HG02623 (cell line): ENCODE measurements at regions not wholly inside any gene's neighbourhood (a gene's known extent, or its start where the extent isn't known, plus 50 kb on each side); places are given as distances from the start of the nearest gene placed in this dataset.

Experiments
- ATAC-seq: cut with Tn5 transposase; IDR thresholded peaks from one replicate; pipeline ENCODE4 v1.9.1; 2021; ENCODE audit warnings: moderate library complexity; ENCODE audit not compliant: unreplicated experiment

GRCh38 chr1:177490036-177490639, 319.4 kb downstream of the BRINP2 start:
- no peak for ATAC-seq

- ATAC-seq, result no peak
Measured at GRCh38 chr1:177488722-177489121, 318.0 kb downstream of the BRINP2 start.

- ATAC-seq, result no peak
Measured at GRCh38 chr1:177487481-177487880, 316.7 kb downstream of the BRINP2 start.

- no peak for ATAC-seq
Measured at GRCh38 chr1:177480741-177481305, 310.1 kb downstream of the BRINP2 start.

- ATAC-seq, result no peak
Measured at GRCh38 chr1:177479600-177479999, 308.8 kb downstream of the BRINP2 start.

DNA sequence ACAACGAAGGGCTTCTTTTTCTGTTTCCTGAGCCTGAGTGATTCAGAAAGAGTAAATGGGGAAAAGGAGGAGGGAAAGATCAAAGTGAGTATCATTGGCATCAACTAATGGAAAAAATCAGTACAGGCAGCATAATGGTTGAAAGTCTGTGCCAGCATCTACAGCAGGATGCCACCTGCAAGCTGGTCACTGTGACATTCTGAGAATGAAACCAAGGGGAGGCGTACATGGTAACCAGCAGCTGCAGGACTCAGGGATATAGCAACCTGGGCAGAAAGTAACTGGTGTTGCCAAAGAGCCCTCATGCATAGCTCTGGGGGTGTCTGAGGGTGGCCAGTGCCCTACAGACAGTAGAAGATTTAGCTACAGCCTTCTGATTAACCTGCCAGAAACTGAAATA, 305.9 kb downstream of the BRINP2 start:
- ATAC-seq, result no peak

DNA sequence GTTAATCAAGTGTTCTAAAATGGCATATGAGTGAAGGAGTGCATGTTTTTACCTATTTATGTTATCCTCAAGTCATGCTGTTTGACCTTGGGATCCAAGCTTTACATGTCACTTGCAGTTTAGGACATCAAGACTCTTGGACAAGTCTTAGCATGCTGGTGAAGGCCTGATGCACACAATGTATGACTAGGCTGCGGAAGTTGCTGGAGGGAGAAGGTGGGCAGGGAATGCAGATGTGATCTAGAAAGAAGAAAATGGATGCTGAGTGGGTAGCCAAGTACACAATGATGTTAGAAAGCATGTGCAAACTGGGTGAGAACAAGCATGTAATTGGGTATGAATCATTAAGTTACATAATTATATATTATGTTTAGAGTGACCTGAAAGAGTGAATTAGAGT, 301.8 kb downstream of the BRINP2 start:
- ATAC-seq, result no peak

DNA sequence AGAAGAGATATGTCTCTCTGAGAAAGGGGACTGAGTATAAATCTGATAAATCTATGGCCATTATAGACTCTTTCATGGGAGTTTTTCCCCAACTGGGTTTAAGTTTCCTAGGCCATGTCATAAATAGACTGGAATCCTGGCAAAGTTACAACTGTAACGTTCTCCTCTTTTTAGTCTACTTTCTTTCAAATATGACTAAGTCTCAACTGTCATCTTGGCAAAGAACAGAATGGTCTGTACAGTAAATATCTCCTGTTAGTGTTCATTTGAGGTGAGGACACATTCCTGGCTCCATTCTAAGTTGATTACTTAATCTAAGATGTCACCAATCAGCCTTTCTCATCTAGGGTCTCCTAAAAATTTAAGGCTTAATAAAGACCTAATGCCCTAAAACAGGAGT, 300.5 kb downstream of the BRINP2 start:
- ATAC-seq, result no peak

DNA sequence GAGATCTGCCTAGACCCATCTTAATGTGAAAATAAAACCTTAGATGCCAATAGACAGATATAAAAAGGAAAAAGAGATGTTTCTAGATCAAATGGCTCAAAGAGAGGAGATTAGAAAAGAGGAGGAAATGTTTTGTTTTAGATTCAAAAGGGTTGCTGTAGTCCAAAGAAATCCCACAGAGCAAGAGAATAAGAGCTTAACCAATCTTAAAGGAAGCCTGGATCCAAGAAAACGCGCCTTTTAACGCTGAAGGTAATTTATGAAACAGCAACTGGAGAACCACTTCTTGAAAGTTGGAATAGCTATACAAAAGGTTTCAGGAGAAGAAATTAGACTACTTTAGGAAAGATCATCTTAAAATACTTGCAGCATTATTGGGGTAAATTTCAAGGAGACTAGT, 298.8 kb downstream of the BRINP2 start:
- no peak for ATAC-seq

- no peak for ATAC-seq
Measured at GRCh38 chr1:177466286-177466685, 295.5 kb downstream of the BRINP2 start.

GRCh38 chr1:177464686-177465085, 293.9 kb downstream of the BRINP2 start:
- ATAC-seq, result no peak

- ATAC-seq, result no peak
Measured at GRCh38 chr1:177451191-177451590, 280.4 kb downstream of the BRINP2 start.

DNA sequence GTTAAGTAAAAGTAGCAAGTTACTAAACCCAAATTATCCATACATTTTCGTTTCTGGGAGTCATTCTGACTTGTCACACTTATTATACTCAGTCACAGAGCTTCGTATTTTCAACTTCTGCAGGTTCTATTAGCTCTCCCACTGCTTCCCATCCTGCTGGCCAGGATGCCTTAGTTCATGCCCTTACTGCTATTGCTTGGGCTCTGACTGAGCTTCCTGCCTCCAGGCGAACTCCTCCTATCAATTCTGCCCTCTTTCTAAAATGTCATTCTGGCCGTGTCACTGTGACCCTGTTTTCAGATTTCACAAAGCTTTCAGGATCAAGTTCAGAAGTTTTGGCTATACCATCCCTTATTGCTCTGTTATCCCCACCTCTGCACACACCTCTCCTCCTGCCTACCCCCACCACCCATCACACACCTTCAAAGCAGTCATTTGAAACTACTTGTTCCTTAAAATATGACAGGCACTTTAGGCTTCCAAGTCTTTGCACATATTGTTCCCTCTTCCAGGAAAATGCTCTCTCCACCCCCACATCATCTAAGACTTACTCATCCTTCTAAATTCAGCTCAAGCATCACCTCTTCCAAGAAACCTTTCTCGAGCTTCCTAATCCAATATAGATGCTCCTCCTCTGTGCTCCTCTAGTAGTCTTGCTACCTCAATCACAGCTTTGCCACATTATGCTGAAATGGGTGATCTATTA, 278.0 kb downstream of the BRINP2 start:
- ATAC-seq, result no peak

GRCh38 chr1:177448036-177448615, 277.4 kb downstream of the BRINP2 start:
- ATAC-seq, result no peak

- no peak for ATAC-seq
Measured at GRCh38 chr1:177444997-177445746, 274.4 kb downstream of the BRINP2 start.

DNA sequence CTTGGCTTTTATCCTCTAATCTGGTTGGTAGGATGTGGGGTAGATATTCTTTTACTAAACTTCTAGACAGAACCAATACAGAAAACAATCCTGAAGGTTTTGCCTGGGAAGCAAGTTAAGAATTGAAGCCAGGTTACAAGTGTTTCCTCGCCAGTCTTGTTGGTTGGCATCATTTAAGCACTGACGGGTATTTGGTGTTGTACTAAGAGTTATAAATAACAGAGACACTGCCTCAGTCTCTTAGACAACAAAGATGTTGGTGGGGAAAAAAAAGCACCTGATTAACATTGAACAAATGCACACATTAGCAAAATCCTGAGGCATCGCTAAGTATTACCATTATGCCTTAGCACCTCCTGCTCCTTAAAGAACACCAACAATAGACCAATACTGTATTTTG, 272.2 kb downstream of the BRINP2 start:
- ATAC-seq, result no peak

DNA sequence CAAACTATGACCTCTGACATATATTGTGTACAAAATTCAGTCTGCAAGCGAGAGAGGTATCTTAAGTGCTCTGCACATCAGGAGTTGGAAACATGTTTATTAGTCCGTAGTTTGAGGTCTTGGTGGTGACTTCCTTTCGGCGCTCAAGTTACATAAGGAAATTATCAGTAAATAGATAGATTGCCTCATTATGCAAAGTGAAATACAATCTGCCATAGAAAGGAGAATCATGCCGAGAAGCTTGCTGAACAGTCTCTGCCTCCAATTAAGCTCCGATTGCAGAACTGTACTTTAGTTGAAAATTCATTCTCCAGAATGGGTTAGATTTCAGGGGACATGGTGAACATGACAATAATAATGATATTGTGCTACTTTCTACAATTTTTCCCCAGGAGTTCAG, 271.8 kb downstream of the BRINP2 start:
- ATAC-seq, result no peak

DNA sequence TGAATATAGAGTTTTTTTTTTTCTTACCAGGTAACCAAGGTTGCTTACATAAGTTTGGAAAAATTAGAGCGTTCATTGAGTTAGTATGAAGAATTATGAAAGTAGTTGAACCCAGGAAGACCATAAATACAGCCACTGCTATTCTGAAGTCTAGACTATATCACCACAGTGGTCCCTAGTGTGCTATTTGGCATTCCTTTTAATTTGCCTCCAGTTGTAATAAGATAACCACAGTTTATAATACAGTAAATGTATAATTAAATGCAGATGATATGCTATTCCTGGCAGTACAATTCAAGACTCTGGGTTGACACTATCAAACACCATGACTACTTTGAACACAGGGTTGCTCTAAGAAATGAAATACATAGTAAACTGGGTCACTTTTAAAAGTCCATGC, 270.5 kb downstream of the BRINP2 start:
- ATAC-seq, result no peak

GRCh38 chr1:177440821-177441220, 270.1 kb downstream of the BRINP2 start:
- no peak for ATAC-seq

DNA sequence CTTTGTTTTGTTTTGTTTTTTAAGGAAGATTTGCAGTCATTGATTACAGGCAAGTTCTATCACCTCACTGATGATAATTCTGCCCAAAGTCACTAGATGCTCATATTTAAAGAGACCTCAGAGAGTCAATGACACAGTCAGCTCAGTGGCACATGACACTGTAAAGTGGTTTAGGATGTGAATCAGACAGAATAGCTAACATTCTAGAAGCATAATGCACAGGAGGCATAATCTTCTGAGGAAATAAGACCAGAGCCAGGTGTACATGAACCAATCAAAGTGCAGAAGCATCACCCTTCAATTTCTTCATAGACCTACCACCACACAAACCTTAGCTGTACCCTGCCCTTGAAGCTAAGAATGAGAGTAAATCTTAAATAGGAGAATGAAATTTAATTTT, 268.5 kb downstream of the BRINP2 start:
- no peak for ATAC-seq

DNA sequence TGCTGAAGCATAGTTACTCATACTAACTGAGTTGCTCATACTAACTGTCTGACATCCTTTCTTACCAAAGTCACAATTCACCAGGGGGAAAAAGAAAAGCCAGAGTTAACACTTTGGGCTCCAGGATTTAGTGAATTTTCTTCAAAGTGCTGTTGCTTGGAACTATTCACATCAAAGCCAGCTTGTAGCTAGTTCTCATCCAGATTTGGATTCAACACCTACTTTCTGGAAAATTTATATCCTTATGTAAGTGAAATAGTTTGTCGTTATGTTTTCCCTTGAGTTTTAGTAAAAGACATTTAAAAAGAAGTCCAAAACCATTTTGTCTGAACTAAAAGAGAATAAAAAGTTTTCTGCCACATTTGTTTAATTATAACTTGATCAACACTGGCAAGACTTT, 264.6 kb downstream of the BRINP2 start:
- ATAC-seq, result no peak

GRCh38 chr1:177432897-177433296, 262.1 kb downstream of the BRINP2 start:
- no peak for ATAC-seq
